ENCODE measurements at regions not wholly inside any gene's neighbourhood (a gene's known extent, or its start where the extent isn't known, plus 50 kb on each side); places are given as distances from the start of the nearest gene placed in this dataset.

DNA sequence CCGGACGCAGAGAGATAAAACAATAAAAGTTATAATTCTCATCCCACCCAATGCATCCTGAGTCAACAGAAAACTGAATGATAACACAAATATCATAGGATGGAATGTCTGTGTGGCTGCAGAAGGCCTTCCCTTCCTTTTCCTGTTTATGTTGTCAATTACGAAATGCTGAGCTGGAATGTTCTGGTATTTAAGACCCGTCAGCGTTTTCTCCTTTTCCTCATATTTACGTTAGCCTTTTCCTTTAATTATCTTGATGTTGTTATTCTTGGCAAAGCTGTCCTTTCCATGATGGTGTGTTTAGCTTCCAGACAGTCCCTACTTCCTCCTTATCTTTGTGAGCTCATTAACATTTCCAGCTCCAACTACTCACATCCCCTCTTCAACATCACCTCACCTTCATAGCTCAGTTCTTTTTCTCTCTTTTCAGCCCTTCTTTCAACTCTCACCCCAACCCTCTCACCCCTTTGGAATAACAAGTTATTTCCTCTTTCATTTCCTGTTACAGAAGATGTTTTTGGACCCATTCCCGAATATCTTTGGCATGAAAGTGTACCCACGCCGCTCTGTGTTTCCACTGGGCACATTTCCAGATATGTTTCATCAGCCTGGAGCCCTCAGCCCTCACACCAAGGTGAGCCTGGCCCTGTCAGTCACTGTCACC is 221.6 kb downstream of the NR2F1-AS1 start:
- Histone ChIP-seq H3K4me1 (peaks cover 0 to 9% (median 1%) of the 10 kb centered on the region in 12 donors), H3K9me3 (peaks cover 0 to 5% (median 0%) of the 10 kb centered on the region in 12 donors), H3K27me3 (no peaks in the 10 kb centered on the region), H3K36me3 (no peaks in the 10 kb centered on the region), H3K27ac (no peak overlapping the region), H3K4me3 (no peak overlapping the region)
- WGBS, 4 donors: 27 to 34% (median 29%) methylated on average over 9 of the region's 9 CpGs
- DNase-seq (no peak), ATAC-seq (peak in 3 of 4 donors; percentile 47 to 54 (median 50))
- no peak for TF ChIP-seq POLR2A (IDR thresholded peaks at IDR 0.05)
- TF ChIP-seq, protein P1, sequence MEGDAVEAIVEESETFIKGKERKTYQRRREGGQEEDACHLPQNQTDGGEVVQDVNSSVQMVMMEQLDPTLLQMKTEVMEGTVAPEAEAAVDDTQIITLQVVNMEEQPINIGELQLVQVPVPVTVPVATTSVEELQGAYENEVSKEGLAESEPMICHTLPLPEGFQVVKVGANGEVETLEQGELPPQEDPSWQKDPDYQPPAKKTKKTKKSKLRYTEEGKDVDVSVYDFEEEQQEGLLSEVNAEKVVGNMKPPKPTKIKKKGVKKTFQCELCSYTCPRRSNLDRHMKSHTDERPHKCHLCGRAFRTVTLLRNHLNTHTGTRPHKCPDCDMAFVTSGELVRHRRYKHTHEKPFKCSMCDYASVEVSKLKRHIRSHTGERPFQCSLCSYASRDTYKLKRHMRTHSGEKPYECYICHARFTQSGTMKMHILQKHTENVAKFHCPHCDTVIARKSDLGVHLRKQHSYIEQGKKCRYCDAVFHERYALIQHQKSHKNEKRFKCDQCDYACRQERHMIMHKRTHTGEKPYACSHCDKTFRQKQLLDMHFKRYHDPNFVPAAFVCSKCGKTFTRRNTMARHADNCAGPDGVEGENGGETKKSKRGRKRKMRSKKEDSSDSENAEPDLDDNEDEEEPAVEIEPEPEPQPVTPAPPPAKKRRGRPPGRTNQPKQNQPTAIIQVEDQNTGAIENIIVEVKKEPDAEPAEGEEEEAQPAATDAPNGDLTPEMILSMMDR (IDR thresholded peaks at IDR 0.05): no peak
- intact Hi-C loops (cut with DNase I): no loop called here

DNA sequence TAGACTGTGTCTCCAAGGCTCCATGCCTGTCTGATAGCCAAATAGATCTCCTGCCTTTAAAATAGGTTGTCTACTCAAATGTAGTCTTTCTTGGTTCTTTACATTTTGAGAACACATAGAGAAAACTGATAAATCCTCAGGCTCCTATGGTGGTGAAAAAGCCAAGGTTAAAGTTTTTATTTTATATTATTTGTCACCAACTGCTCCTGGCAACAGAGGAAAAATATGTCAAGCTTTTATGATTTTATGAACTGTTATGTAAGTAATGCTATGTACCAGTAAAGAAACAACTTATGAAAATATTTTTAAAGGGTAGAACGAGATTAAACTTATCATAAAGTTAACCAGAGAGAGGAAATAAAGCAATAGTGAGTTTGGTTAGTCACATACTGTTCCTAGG is 222.8 kb downstream of the NR2F1-AS1 start:
- 72 to 83% (median 79%) methylated on average over 1 of the region's 1 CpG for WGBS, 4 donors
- peaks cover 0 to 5% (median 0%) of the 10 kb centered on the region in 12 donors for H3K9me3 ChIP-seq
- H3K4me3 ChIP-seq: no peak overlapping the region
- intact Hi-C loops (cut with DNase I): no loop called here
- TF ChIP-seq, protein P1 (IDR thresholded peaks at IDR 0.05): no peak
- no peak for TF ChIP-seq POLR2A (IDR thresholded peaks at IDR 0.05)
- peaks cover 0 to 9% (median 1%) of the 10 kb centered on the region in 12 donors for H3K4me1 ChIP-seq
- ATAC-seq (no peak), DNase-seq (no peak)
- H3K36me3 ChIP-seq: no peaks in the 10 kb centered on the region
- H3K27me3 ChIP-seq: no peaks in the 10 kb centered on the region
- H3K27ac ChIP-seq: no peak overlapping the region

DNA sequence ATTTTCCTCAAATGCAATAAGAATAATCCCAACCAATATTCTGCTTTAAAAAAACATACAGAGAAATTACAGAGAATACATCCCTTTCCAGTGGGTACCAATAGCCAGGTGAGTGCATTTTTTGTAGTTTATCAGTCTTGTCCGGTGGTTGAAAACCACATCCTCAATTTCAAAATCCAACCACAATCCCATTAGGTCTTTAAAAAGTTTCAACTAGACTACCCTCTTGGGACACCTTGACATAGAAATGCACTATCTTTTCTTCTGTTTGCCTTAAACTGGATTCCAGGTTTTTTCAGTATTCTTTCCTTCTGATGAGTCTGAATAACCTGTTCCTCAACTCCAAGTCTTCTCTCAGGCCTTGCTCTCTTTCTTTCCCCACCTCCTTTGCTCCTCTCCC is 223.3 kb downstream of the NR2F1-AS1 start:
- 83 to 90% (median 89%) methylated on average over 1 of the region's 1 CpG for WGBS, 4 donors
- Histone ChIP-seq H3K27me3 (no peaks in the 10 kb centered on the region), H3K4me3 (no peak overlapping the region), H3K27ac (no peak overlapping the region), H3K36me3 (no peaks in the 10 kb centered on the region), H3K9me3 (peaks cover 0 to 1% (median 0%) of the 10 kb centered on the region in 12 donors), H3K4me1 (peaks cover 0 to 9% (median 1%) of the 10 kb centered on the region in 12 donors)
- no peak for TF ChIP-seq POLR2A (IDR thresholded peaks at IDR 0.05)
- TF ChIP-seq, protein P1 (IDR thresholded peaks at IDR 0.05): no peak
- DNase-seq: no peak
- intact Hi-C loops (cut with DNase I): no loop called here
- no peak for ATAC-seq

DNA sequence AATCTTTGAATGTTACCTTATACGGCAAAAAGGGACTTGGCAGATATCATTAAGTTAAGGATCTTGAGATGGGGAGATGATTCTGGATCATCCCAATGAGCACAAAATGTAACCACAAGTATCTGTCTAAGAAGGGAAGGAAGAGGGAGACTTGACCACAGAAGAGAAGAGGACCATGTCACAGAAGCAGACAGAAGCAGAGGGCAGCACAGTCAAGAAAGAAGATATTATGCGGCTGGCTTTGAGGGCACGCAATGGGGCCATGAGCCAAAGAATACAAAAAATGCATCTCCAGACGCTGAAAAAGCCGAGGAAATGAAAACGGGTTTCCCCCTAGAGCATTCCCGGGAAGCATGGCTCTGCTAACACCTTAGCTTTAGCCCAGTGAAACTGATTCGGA is 225.3 kb downstream of the NR2F1-AS1 start:
- TF ChIP-seq, protein P1 (IDR thresholded peaks at IDR 0.05): no peak
- TF ChIP-seq POLR2A (IDR thresholded peaks at IDR 0.05): no peak
- H3K9me3 ChIP-seq: no peaks in the 10 kb centered on the region
- H3K4me1 ChIP-seq: peaks cover 0 to 9% (median 1%) of the 10 kb centered on the region in 12 donors
- WGBS, 4 donors: 68 to 82% (median 72%) methylated on average over 8 of the region's 8 CpGs
- H3K36me3 ChIP-seq: no peaks in the 10 kb centered on the region
- no peak overlapping the region for H3K27ac ChIP-seq
- DNase-seq (no peak), ATAC-seq (no peak)
- H3K4me3 ChIP-seq: no peak overlapping the region
- intact Hi-C loops (cut with DNase I): no loop called here
- H3K27me3 ChIP-seq: no peaks in the 10 kb centered on the region

Measured in heart left ventricle (tissue), 16 donors.